ENCODE measurements at regions not wholly inside any gene's neighbourhood (a gene's known extent, or its start where the extent isn't known, plus 50 kb on each side); places are given as distances from the start of the nearest gene placed in this dataset.
A peak's percentile ranks its signal among the peaks of the same experiment; 100 is the strongest.
"Not testable (repeated sequence)": the region's sequence is repeated elsewhere in the genome, so short reads cannot be mapped to it uniquely, and the experiment has no call there.

DNA sequence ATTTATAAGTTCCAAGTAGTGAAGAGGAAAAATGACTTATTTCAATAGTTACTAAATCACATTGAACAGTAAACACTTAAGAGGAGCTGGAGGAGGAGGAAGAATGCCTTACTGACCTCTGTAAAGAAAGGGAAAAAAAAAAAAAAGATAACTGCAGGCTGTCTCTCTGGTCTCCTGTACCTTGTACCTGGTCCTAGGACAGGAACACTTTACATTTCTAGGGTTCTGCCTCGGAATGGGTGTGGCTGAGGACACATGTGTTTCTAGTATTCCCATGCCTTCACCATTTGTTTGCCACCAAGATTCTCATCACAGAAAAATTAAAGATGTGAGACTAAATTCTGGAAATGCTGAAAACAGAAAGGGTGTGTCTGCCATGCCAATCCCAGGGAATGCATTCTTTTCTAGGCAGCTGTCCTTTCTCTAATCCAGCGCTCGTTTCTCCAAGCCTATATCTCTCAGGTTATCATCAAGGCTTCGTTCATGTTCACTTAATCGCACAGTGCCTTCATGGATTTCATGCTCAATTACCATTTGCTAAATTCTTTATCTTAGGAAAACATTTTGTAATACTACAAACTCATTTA, 1208.3 kb downstream of the OTOL1 start:
- FAIRE-seq (no peak), DNase-seq (ENCODE audit: low read depth) (no peak)
- Histone ChIP-seq H3K9me3 (ENCODE audit: insufficient read depth, low read depth, low read length) (no peaks in the 10 kb centered on the region), H3K36me3 (ENCODE audit: insufficient read depth, low read length) (no peaks in the 10 kb centered on the region), H3K79me2 (ENCODE audit: insufficient read depth, low read length) (no peaks in the 10 kb centered on the region), H3K4me2 (ENCODE audit: low read length) (no peak overlapping the region), H3K4me3 (ENCODE audit: insufficient read depth, low read depth, low read length) (no peak overlapping the region), H3K27ac (ENCODE audit: low read depth, low read length) (no peak overlapping the region), H2AFZ (ENCODE audit: low read depth, low read length) (no peak overlapping the region), H3K9ac (ENCODE audit: low read length) (no peak overlapping the region), H3K4me1 (ENCODE audit: insufficient read depth, low read length) (no peaks in the 10 kb centered on the region), H4K20me1 (ENCODE audit: insufficient read depth, low read length) (no peaks in the 10 kb centered on the region), H3K27me3 (ENCODE audit: insufficient read depth, low read length) (no peaks in the 10 kb centered on the region)
- Mint-ChIP-seq H3K36me3 (ENCODE audit: low read depth, unreplicated experiment) (no peaks in the 10 kb centered on the region), H3K27ac (ENCODE audit: unreplicated experiment) (peak overlapping the region; percentile 44), H3K4me3 (ENCODE audit: unreplicated experiment) (no peak overlapping the region), H3K9me3 (ENCODE audit: unreplicated experiment) (no peaks in the 10 kb centered on the region), H3K27me3 (ENCODE audit: low read depth, unreplicated experiment) (no peaks in the 10 kb centered on the region), H3K4me1 (ENCODE audit: low read depth, unreplicated experiment) (no peaks in the 10 kb centered on the region)
- no peak for TF ChIP-seq EZH2 (IDR thresholded peaks at IDR 0.05; ENCODE audit: insufficient read depth, low read length)
- TF ChIP-seq, protein P1, sequence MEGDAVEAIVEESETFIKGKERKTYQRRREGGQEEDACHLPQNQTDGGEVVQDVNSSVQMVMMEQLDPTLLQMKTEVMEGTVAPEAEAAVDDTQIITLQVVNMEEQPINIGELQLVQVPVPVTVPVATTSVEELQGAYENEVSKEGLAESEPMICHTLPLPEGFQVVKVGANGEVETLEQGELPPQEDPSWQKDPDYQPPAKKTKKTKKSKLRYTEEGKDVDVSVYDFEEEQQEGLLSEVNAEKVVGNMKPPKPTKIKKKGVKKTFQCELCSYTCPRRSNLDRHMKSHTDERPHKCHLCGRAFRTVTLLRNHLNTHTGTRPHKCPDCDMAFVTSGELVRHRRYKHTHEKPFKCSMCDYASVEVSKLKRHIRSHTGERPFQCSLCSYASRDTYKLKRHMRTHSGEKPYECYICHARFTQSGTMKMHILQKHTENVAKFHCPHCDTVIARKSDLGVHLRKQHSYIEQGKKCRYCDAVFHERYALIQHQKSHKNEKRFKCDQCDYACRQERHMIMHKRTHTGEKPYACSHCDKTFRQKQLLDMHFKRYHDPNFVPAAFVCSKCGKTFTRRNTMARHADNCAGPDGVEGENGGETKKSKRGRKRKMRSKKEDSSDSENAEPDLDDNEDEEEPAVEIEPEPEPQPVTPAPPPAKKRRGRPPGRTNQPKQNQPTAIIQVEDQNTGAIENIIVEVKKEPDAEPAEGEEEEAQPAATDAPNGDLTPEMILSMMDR (IDR thresholded peaks at IDR 0.05; ENCODE audit: insufficient read depth, low read depth, low read length), result no peak

GRCh38 chr3:162708394-162708793, 1211.8 kb downstream of the OTOL1 start:
- H3K4me1 ChIP-seq (ENCODE audit: insufficient read depth, low read length); H3K4me3 Mint-ChIP-seq (ENCODE audit: unreplicated experiment); DNase-seq (ENCODE audit: low read depth); H3K27ac Mint-ChIP-seq (ENCODE audit: unreplicated experiment); FAIRE-seq; H3K9me3 ChIP-seq (ENCODE audit: insufficient read depth, low read depth, low read length); H3K4me2 ChIP-seq (ENCODE audit: low read length); H3K79me2 ChIP-seq (ENCODE audit: insufficient read depth, low read length); H3K4me1 Mint-ChIP-seq (ENCODE audit: low read depth, unreplicated experiment); H3K36me3 ChIP-seq (ENCODE audit: insufficient read depth, low read length); H3K36me3 Mint-ChIP-seq (ENCODE audit: low read depth, unreplicated experiment); H3K4me3 ChIP-seq (ENCODE audit: insufficient read depth, low read depth, low read length); H3K27me3 Mint-ChIP-seq (ENCODE audit: low read depth, unreplicated experiment); H3K27ac ChIP-seq (ENCODE audit: low read depth, low read length); H3K9ac ChIP-seq (ENCODE audit: low read length); H2AFZ ChIP-seq (ENCODE audit: low read depth, low read length); H3K9me3 Mint-ChIP-seq (ENCODE audit: unreplicated experiment); H3K27me3 ChIP-seq (ENCODE audit: insufficient read depth, low read length); H4K20me1 ChIP-seq (ENCODE audit: insufficient read depth, low read length): not testable (repeated sequence)

GRCh38 chr3:162708942-162709706, 1212.5 kb downstream of the OTOL1 start:
- not testable (repeated sequence) for H3K79me2 ChIP-seq (ENCODE audit: insufficient read depth, low read length); H3K27me3 ChIP-seq (ENCODE audit: insufficient read depth, low read length); H3K4me3 ChIP-seq (ENCODE audit: insufficient read depth, low read depth, low read length); H3K27ac ChIP-seq (ENCODE audit: low read depth, low read length); H3K9me3 ChIP-seq (ENCODE audit: insufficient read depth, low read depth, low read length); FAIRE-seq; H3K4me3 Mint-ChIP-seq (ENCODE audit: unreplicated experiment); H3K27me3 Mint-ChIP-seq (ENCODE audit: low read depth, unreplicated experiment); H3K4me1 Mint-ChIP-seq (ENCODE audit: low read depth, unreplicated experiment); H3K36me3 Mint-ChIP-seq (ENCODE audit: low read depth, unreplicated experiment); H2AFZ ChIP-seq (ENCODE audit: low read depth, low read length); H3K9me3 Mint-ChIP-seq (ENCODE audit: unreplicated experiment); H3K4me2 ChIP-seq (ENCODE audit: low read length); H4K20me1 ChIP-seq (ENCODE audit: insufficient read depth, low read length); H3K27ac Mint-ChIP-seq (ENCODE audit: unreplicated experiment); H3K4me1 ChIP-seq (ENCODE audit: insufficient read depth, low read length); H3K36me3 ChIP-seq (ENCODE audit: insufficient read depth, low read length); H3K9ac ChIP-seq (ENCODE audit: low read length)
- DNase-seq (ENCODE audit: low read depth), result peak; percentile 33
